ENCODE measurements at regions not wholly inside any gene's neighbourhood (a gene's known extent, or its start where the extent isn't known, plus 50 kb on each side); places are given as distances from the start of the nearest gene placed in this dataset.
"Not testable (repeated sequence)": the region's sequence is repeated elsewhere in the genome, so short reads cannot be mapped to it uniquely, and the experiment has no call there.

DNA sequence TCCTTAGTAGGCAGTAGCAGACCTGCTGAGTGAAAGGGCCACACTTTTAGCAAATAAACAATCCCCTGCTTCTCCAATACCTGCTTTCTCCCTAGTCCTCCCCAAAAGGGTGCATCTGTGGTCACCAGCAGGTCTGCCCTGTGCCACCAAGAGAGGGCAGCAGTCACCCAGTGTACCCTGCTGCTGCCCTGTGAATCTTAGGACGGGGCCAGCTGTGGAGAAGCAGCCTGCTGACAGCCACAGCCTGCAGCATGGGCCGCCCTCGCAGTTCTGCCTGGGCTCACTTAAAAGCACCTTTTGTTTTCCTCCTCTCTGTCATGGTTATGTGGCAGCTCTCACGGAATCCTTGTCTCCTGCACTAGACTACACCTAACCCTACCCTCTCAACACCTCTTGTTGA, 85.4 kb upstream of the DRD5 start:
- in situ Hi-C loops (cut with MboI; ENCODE audit: low sequenced_read_pairs in 4 of 4); H3K27ac ChIP-seq; ATAC-seq; H3K4me3 ChIP-seq; intact Hi-C loops (cut with DNase I; ENCODE audit: low total_unique reads); H3K4me1 ChIP-seq; DNase-seq; H3K9me3 ChIP-seq; H3K36me3 ChIP-seq; H3K27me3 ChIP-seq: not testable (repeated sequence)
- TF ChIP-seq, protein P1, sequence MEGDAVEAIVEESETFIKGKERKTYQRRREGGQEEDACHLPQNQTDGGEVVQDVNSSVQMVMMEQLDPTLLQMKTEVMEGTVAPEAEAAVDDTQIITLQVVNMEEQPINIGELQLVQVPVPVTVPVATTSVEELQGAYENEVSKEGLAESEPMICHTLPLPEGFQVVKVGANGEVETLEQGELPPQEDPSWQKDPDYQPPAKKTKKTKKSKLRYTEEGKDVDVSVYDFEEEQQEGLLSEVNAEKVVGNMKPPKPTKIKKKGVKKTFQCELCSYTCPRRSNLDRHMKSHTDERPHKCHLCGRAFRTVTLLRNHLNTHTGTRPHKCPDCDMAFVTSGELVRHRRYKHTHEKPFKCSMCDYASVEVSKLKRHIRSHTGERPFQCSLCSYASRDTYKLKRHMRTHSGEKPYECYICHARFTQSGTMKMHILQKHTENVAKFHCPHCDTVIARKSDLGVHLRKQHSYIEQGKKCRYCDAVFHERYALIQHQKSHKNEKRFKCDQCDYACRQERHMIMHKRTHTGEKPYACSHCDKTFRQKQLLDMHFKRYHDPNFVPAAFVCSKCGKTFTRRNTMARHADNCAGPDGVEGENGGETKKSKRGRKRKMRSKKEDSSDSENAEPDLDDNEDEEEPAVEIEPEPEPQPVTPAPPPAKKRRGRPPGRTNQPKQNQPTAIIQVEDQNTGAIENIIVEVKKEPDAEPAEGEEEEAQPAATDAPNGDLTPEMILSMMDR (IDR thresholded peaks at IDR 0.05 in 4 of 5, conservative IDR thresholded peaks at IDR 0.05 in 1 of 5): peak in 1 of 5 experiments; percentile 23

DNA sequence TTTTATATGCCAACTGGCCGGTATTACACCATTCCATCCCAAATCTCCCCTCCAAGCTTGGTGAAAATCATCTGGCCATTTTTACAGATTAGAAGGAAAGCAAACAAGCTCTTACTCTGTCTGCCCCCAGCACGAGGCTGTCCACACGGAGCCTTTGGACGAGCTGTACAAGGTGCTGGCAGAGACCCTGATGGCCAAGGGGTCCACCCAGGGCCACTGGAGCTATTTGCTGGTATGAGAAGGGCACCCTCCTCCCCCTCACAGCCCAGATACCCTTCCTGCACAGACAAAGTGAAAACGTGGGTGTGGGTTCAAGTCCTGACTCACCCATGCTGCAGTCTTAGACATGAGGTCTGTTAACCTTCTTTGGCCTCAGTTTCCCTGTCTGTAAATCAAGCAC, 84.9 kb upstream of the DRD5 start:
- H3K4me3 ChIP-seq; H3K4me1 ChIP-seq; H3K9me3 ChIP-seq; H3K27me3 ChIP-seq; H3K36me3 ChIP-seq; DNase-seq; ATAC-seq; H3K27ac ChIP-seq; intact Hi-C loops (cut with DNase I; ENCODE audit: low total_unique reads); in situ Hi-C loops (cut with MboI; ENCODE audit: low sequenced_read_pairs in 4 of 4): not testable (repeated sequence)

DNA sequence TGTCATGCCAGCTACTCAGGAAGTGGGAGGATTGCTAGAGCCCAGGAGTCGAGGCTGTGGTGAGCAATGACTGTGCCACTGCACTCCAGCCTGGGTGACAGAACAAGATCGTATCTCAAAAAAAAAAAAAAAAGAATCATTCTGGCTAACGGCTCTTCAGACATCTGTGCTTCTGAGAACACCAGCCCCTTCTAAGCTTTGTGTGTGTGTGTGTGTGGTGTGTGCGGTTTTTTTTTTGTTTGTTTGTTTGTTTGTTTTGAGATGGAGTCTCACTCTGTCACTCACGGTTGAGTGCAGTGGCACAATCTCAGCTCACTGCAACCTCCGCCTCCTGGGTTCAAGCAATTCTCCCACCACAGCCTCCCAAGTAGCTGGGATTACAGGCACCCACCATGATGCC, 79.4 kb upstream of the DRD5 start:
- H3K36me3 ChIP-seq; H3K4me1 ChIP-seq; ATAC-seq; H3K27me3 ChIP-seq; H3K9me3 ChIP-seq; H3K4me3 ChIP-seq; intact Hi-C loops (cut with DNase I; ENCODE audit: low total_unique reads); in situ Hi-C loops (cut with MboI; ENCODE audit: low sequenced_read_pairs in 4 of 4); H3K27ac ChIP-seq; DNase-seq: not testable (repeated sequence)

DNA sequence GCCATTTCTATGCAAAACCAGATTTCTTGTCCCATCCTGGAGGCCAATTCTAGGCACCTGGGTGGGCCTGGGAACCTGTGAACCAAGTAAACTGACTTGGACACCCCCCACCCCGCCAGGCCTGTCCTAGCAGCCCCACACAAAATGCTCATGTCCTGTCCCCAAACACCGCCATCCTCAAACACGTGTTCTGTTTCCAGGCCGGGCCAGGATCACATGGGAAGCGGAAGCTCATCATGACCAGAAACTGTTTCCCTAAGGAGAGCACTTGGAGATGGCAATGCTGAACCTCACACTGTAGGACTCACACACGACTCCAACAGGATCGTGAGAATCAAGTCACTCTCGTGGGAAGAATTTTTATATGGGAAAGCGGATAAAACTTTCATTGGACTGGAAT, 78.7 kb upstream of the DRD5 start:
- H3K9me3 ChIP-seq; H3K4me3 ChIP-seq; DNase-seq; H3K27me3 ChIP-seq; H3K4me1 ChIP-seq; ATAC-seq; intact Hi-C loops (cut with DNase I; ENCODE audit: low total_unique reads); H3K27ac ChIP-seq; H3K36me3 ChIP-seq; in situ Hi-C loops (cut with MboI; ENCODE audit: low sequenced_read_pairs in 4 of 4): not testable (repeated sequence)

DNA sequence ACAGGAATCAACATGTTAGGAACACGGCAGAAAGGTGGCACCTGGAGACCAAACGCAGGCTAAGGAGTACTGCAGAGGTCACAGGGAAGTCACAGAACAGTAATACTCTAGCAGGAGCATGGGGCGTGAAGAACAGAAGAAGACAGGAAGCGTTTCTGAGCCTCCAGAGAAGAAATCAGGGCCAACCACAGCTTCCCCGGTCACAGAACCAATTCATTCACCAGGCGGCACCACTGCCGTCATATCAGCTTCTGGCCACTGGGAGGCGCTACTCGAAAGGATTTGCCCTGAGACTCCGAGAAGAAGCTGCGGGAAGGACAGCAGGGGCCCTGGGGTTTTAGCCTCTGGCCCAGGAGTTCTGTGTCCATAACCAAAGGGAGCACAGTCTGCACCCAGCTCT, 78.0 kb upstream of the DRD5 start:
- ATAC-seq: no peak
- DNase-seq: no peak
- no peaks in the 10 kb centered on the region for H3K4me1 ChIP-seq
- no peak overlapping the region for H3K27ac ChIP-seq
- no peaks in the 10 kb centered on the region for H3K36me3 ChIP-seq
- no peaks in the 10 kb centered on the region for H3K9me3 ChIP-seq
- TF ChIP-seq POLR2A (IDR thresholded peaks at IDR 0.05): no peak
- TF ChIP-seq, protein P1 (IDR thresholded peaks at IDR 0.05 in 4 of 5, conservative IDR thresholded peaks at IDR 0.05 in 1 of 5): peak; percentile 16 to 54 (median 28)
- no peaks in the 10 kb centered on the region for H3K27me3 ChIP-seq
- intact Hi-C loops (cut with DNase I; ENCODE audit: low total_unique reads): no loop called here
- H3K4me3 ChIP-seq: no peak overlapping the region
- in situ Hi-C loops (cut with MboI; ENCODE audit: low sequenced_read_pairs in 4 of 4): no loop called here

DNA sequence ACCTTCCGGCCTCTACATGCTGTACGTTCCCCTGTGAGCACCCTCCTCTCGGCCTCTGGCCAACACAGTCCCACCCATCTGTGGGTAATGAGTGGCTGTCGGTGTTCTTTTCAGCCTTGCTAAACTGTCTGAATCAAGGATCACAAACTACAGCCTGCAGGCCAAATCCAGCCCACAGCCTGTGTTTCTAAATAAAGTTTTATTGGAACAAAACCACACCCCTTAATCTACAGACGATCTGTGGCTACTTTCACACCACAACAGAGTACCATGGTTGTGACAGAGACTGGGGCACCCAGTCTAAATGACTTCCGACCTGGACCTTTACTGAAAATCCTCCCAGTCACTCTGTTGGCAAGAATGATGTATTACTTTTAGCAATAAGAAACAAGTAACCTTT, 77.3 kb upstream of the DRD5 start:
- in situ Hi-C loops (cut with MboI; ENCODE audit: low sequenced_read_pairs in 4 of 4); ATAC-seq; intact Hi-C loops (cut with DNase I; ENCODE audit: low total_unique reads): not testable (repeated sequence)

DNA sequence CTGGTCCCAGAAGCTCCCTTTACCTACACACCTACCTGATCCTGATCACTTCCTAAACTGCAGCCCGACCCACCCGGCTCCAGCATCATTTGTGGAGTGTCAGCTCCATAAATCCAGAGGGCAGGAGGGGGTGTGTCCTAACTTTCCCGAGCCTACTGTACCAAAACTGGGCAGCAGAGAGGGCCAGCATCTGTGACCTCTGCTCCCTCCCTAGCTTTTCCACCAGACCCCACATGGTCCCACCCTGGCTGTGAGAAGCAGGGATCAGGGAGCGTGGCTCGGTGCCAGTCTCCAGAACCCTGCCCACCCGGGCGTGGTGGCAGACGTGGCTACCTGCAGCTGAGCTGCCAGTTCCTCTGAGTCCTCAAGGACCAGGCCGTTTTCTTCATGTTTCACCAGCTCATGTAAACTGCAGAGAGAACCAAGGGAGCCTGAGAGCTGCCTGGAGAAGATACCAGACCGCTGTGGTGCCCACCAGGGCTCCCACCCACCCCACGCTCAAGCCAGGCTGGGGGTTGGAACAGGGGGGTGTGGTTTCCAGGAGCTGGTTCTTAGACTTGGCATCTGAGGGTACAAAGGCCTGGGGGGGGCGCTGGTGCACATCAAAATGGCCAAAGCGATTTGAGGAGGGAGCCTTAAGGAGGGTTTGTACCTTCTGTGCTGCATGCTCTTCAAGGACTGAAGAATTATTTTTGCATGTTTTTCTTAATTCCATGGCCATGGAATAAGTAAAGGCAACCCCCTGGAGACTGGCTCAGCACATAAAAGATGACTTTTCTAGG, 76.7 kb upstream of the DRD5 start:
- Histone ChIP-seq H3K27me3 (no peaks in the 10 kb centered on the region), H3K9me3 (no peaks in the 10 kb centered on the region), H3K4me1 (no peaks in the 10 kb centered on the region), H3K4me3 (no peak overlapping the region), H3K36me3 (no peaks in the 10 kb centered on the region), H3K27ac (no peak overlapping the region)
- intact Hi-C loops (cut with DNase I; ENCODE audit: low total_unique reads) (no loop called here), in situ Hi-C loops (cut with MboI; ENCODE audit: low sequenced_read_pairs in 4 of 4) (no loop called here)
- DNase-seq: no peak
- TF ChIP-seq, protein P1 (IDR thresholded peaks at IDR 0.05 in 4 of 5, conservative IDR thresholded peaks at IDR 0.05 in 1 of 5): no peak
- no peak for TF ChIP-seq POLR2A (IDR thresholded peaks at IDR 0.05)
- no peak for ATAC-seq

More for the DNA sequence above, 77.3 kb upstream of the DRD5 start:
- H3K27ac ChIP-seq, H3K36me3 ChIP-seq, H3K4me3 ChIP-seq, H3K9me3 ChIP-seq, DNase-seq, H3K4me1 ChIP-seq, H3K27me3 ChIP-seq: not testable (repeated sequence)

DNA sequence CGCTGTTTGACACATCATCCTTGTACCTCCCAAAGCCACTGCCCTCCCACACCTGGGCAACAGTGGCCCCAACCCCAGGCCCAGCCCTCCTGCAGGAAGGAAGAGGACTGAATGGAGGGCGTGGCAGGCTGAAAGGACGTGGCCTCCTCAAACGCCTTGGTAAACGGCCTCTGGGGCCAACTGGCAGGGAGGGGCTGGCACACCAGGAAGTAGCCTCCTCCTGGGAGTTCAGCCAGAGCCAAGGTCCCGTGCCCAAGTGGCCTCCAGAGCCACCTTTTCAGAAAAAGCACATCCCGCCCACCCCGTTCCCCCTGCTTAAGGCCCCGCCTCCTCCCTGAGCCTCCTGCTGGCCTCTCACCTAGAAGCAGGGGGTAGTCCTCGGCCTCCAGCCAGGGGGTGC, 74.2 kb upstream of the DRD5 start:
- H3K36me3 ChIP-seq; H3K27ac ChIP-seq; H3K4me3 ChIP-seq; in situ Hi-C loops (cut with MboI; ENCODE audit: low sequenced_read_pairs in 4 of 4); intact Hi-C loops (cut with DNase I; ENCODE audit: low total_unique reads); H3K9me3 ChIP-seq; DNase-seq; H3K4me1 ChIP-seq; ATAC-seq; H3K27me3 ChIP-seq: not testable (repeated sequence)

DNA sequence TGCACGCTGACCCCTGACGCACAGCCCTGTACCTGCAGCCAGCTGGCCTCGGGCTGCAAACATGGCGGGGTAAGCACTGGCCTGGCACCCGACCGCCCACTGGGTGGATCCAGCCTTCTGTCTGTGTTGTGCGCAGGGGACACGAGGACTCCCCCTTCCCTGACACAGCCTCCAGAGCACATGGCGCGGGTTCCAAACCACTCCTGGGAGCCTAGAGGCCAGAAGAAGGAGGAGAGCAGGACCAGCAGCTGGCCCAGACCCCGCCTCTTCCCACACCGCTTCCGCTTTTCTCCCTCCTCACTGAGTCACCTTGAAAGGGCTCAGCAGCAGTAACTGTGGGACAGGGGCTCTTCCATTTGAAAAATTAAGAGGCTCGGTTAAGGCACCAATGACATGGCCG, 73.5 kb upstream of the DRD5 start:
- DNase-seq; in situ Hi-C loops (cut with MboI; ENCODE audit: low sequenced_read_pairs in 4 of 4); H3K27ac ChIP-seq; H3K36me3 ChIP-seq; intact Hi-C loops (cut with DNase I; ENCODE audit: low total_unique reads); H3K4me1 ChIP-seq; H3K4me3 ChIP-seq; H3K27me3 ChIP-seq; ATAC-seq; H3K9me3 ChIP-seq: not testable (repeated sequence)

Data from gastrocnemius medialis (tissue), 4 donors.